Activated naive CD4-positive, alpha-beta T cell treated with anti-CD3 and anti-CD28 coated beads for 36 hours (primary cell): ENCODE measurements at regions not wholly inside any gene's neighbourhood (a gene's known extent, or its start where the extent isn't known, plus 50 kb on each side); places are given as distances from the start of the nearest gene placed in this dataset.
A peak's percentile ranks its signal among the peaks of the same experiment; 100 is the strongest.
"Not testable (repeated sequence)": the region's sequence is repeated elsewhere in the genome, so short reads cannot be mapped to it uniquely, and the experiment has no call there.

ENCODE experiments used
- CTCF ChIA-PET: fragments of 350-600 bp; sonication (Branson Sonifier 250); formaldehyde crosslinking; loops from one replicate; lab custom pipeline; 2021; ENCODE audit warnings: antibody characterized with exemption; lab: Charles Lee
- DNase-seq: peaks from one replicate; pipeline ENCODE4 v3.0.0-alpha.2; 2020
- H3K27ac Mint-ChIP-seq: one replicate; pipeline ENCODE4 v1.8.0; 2021; ENCODE audit warnings: mild to moderate bottlenecking, mixed read lengths
- H3K27me3 Mint-ChIP-seq: one replicate; pipeline ENCODE4 v1.8.0; 2021; ENCODE audit warnings: low read depth, mixed read lengths
- H3K36me3 Mint-ChIP-seq: one replicate; pipeline ENCODE4 v1.8.0; 2021; ENCODE audit warnings: low read depth, mixed read lengths
- H3K4me1 Mint-ChIP-seq: one replicate; pipeline ENCODE4 v1.8.0; 2021; ENCODE audit warnings: low read depth, mixed read lengths
- H3K4me3 Mint-ChIP-seq: one replicate; pipeline ENCODE4 v1.8.0; 2021; ENCODE audit warnings: mild to moderate bottlenecking, moderate library complexity, mixed read lengths
- H3K9me3 Mint-ChIP-seq: one replicate; pipeline ENCODE4 v1.8.0; 2021; ENCODE audit warnings: mixed read lengths
- intact Hi-C: fragments of 100-400 bp; cut with micrococcal nuclease; formaldehyde crosslinking; loops from one replicate; pipeline ENCODE4 v1.15.1; 2023

- peak overlapping the region; percentile 18 for H3K27ac Mint-ChIP-seq
- not testable (repeated sequence) for H3K4me3 Mint-ChIP-seq, H3K27me3 Mint-ChIP-seq, DNase-seq, H3K36me3 Mint-ChIP-seq, H3K9me3 Mint-ChIP-seq
- intact Hi-C loops: loop anchor here (10.0 kb wide), 1 partner anchor 514 kb away; no protein-coding TSS in a partner anchor
- peaks cover 26% of the 10 kb centered on the region for H3K4me1 Mint-ChIP-seq
- CTCF ChIA-PET: interaction anchor here (0.6 to 1.1 kb wide), 4 partner anchors 92 to 235 kb away, joined by 3 to 4 read pairs (median 3); no protein-coding TSS in a partner anchor
These were observed 62.4 kb upstream of the AMN1 start for GRCh38 chr12:31791265-31791664.

GRCh38 chr12:31790759-31791158 lies 61.9 kb upstream of the AMN1 start:
- CTCF ChIA-PET: interaction anchor here (0.6 to 1.1 kb wide), 4 partner anchors 92 to 235 kb away, joined by 3 to 4 read pairs (median 3); no protein-coding TSS in a partner anchor
- intact Hi-C loops: loop anchor here (10.0 kb wide), 1 partner anchor 514 kb away; no protein-coding TSS in a partner anchor
- Mint-ChIP-seq H3K4me3 (no peak overlapping the region), H3K27me3 (no peaks in the 10 kb centered on the region), H3K36me3 (peaks cover 1% of the 10 kb centered on the region), H3K4me1 (peaks cover 27% of the 10 kb centered on the region), H3K9me3 (peaks cover 1% of the 10 kb centered on the region), H3K27ac (peak overlapping the region; percentile 18)
- no peak for DNase-seq

- H3K36me3 Mint-ChIP-seq: no peaks in the 10 kb centered on the region
- no peak overlapping the region for H3K27ac Mint-ChIP-seq
- peaks cover 7% of the 10 kb centered on the region for H3K9me3 Mint-ChIP-seq
- no peak overlapping the region for H3K4me3 Mint-ChIP-seq
- intact Hi-C loops: no loop called here
- DNase-seq: no peak
- CTCF ChIA-PET: interaction anchor here (0.6 kb wide), 1 partner anchor 78 kb away, joined by 3 read pairs; no protein-coding TSS in a partner anchor
- no peaks in the 10 kb centered on the region for H3K27me3 Mint-ChIP-seq
- peaks cover 15% of the 10 kb centered on the region for H3K4me1 Mint-ChIP-seq
These were observed 56.5 kb upstream of the AMN1 start for GRCh38 chr12:31785318-31785717.

- Mint-ChIP-seq H3K4me1 (peaks cover 8% of the 10 kb centered on the region), H3K27me3 (no peaks in the 10 kb centered on the region), H3K4me3 (no peak overlapping the region), H3K27ac (no peak overlapping the region), H3K9me3 (peaks cover 7% of the 10 kb centered on the region), H3K36me3 (no peaks in the 10 kb centered on the region)
- no peak for DNase-seq
- CTCF ChIA-PET: no interaction called here
- intact Hi-C loops: no loop called here
These were observed 55.3 kb upstream of the AMN1 start for GRCh38 chr12:31783996-31784645.

GRCh38 chr12:31783556-31783955 lies 54.7 kb upstream of the AMN1 start:
- Mint-ChIP-seq H3K36me3 (no peaks in the 10 kb centered on the region), H3K9me3 (peaks cover 7% of the 10 kb centered on the region), H3K4me3 (no peak overlapping the region), H3K27me3 (no peaks in the 10 kb centered on the region), H3K27ac (no peak overlapping the region), H3K4me1 (peaks cover 11% of the 10 kb centered on the region)
- intact Hi-C loops: no loop called here
- DNase-seq: no peak
- CTCF ChIA-PET: no interaction called here

GRCh38 chr12:31781894-31782540 lies 53.2 kb upstream of the AMN1 start:
- Mint-ChIP-seq H3K4me1 (peaks cover 11% of the 10 kb centered on the region), H3K4me3 (no peak overlapping the region), H3K27ac (no peak overlapping the region), H3K9me3 (peaks cover 7% of the 10 kb centered on the region), H3K36me3 (no peaks in the 10 kb centered on the region), H3K27me3 (no peaks in the 10 kb centered on the region)
- intact Hi-C loops: no loop called here
- CTCF ChIA-PET: no interaction called here
- DNase-seq: no peak

GRCh38 chr12:31780096-31780495 lies 51.3 kb upstream of the AMN1 start:
- no peak for DNase-seq
- Mint-ChIP-seq H3K27ac (no peak overlapping the region), H3K27me3 (no peaks in the 10 kb centered on the region), H3K9me3 (peaks cover 7% of the 10 kb centered on the region), H3K4me1 (peaks cover 4% of the 10 kb centered on the region), H3K4me3 (no peak overlapping the region), H3K36me3 (no peaks in the 10 kb centered on the region)
- CTCF ChIA-PET: no interaction called here
- intact Hi-C loops: no loop called here

- Mint-ChIP-seq H3K27me3 (no peaks in the 10 kb centered on the region), H3K4me1 (peaks cover 8% of the 10 kb centered on the region), H3K36me3 (no peaks in the 10 kb centered on the region), H3K27ac (no peak overlapping the region), H3K4me3 (no peak overlapping the region), H3K9me3 (peaks cover under 1% of the 10 kb centered on the region)
- intact Hi-C loops: no loop called here
- CTCF ChIA-PET: no interaction called here
- DNase-seq: no peak
These were observed 49.9 kb upstream of the AMN1 start for GRCh38 chr12:31778687-31779086.
